ENCODE measurements at regions not wholly inside any gene's neighbourhood (a gene's known extent, or its start where the extent isn't known, plus 50 kb on each side); places are given as distances from the start of the nearest gene placed in this dataset.

GRCh38 chr4:37132351-37132974 lies 112.1 kb upstream of the NWD2 start:
- TF ChIP-seq CTCF (IDR thresholded peaks at IDR 0.05; ENCODE audit: poor library complexity) (no peak), EZH2phosphoT487 (IDR thresholded peaks at IDR 0.05; ENCODE audit: low read depth, severe bottlenecking, unreplicated experiment) (no peak), EZH2 (IDR thresholded peaks at IDR 0.05; ENCODE audit: borderline replicate concordance) (no peak)

All from hepatocyte (in vitro differentiated cells).